NCI-H1930 (cell line): ENCODE measurements at regions not wholly inside any gene's neighbourhood (a gene's known extent, or its start where the extent isn't known, plus 50 kb on each side); places are given as distances from the start of the nearest gene placed in this dataset.

ENCODE experiments used
- DNase-seq, 2 experiments: peaks; one replicate each; lab custom pipeline; 2025; lab: John Stamatoyannopoulos, UW

DNA sequence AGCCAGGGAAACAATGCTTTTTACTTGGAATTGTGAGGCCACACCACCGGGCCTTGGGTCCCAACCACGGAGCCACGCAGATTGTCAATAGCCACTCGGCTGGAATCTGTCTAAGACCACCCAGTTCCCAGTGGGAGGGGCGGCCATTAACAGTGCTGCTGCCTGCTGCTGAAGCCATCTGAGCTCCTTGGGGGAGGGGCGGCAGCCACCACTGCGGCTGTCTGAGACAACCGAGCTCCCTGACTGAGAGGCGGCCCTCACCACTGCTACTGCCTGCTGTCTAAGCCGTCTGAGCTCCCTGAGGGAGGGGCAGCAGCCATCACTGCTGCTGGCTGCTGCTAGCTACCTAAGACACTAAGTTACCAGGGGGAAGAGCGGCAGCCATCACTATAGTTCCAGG is 64.3 kb downstream of the DMRTA2 start:
- no peak for DNase-seq

DNA sequence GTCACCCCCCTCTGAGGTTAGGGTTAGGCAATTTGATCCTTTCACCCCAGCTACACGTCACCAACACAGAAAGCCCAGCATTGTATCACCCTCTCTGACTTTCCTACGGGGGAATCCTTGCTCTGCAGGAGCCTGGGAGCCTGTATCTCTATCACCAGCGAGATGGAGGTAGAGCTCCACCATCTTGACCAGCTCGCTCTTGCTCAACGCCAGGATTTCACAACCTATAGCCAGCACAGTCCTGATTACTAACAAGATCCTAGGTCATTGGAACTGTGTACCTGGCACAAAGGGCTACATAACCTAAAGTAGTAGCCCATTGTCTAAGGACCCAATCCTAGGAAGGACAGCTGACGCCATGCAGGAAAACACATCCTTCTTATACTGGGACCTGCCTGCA is 66.1 kb downstream of the DMRTA2 start:
- no peak for DNase-seq

DNA sequence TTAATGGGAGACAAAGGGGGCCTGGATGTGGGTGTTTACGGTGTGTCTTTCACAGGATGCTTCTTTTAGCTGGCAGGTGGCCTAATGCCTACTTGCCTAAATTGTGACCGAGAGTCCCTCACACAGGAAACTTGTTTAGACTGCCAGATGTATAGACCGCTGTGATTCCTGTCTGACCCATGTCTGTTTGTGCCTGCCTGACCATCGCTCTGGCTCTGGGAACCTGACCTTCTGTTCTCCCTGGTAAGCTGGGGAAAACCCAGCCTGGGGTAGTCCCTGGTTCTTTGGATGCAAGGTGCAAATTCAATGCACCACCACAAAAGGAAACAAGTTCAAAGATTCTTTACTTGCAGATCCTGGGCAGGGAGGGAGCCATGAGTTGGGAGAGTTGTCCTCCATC is 68.4 kb downstream of the DMRTA2 start:
- DNase-seq, result no peak

DNA sequence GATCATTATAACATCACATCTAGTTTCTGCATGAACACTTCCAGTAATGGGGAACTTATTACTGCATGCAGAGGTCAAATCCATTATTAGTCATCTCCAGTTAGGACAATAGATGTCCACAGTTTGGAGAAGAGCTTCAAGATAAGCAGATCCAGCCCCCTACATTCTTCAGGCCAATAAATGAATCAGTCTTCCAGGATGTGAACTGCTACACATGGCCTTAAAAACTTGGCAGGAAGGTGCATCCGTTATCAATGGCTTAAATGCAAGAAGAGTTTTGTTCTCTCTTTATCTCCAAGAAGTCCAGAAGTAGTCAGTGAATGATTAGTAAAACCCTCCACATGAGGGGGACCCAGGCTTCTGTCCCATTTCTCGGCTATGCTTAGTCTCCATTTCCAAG is 70.8 kb downstream of the DMRTA2 start:
- no peak for DNase-seq

DNA sequence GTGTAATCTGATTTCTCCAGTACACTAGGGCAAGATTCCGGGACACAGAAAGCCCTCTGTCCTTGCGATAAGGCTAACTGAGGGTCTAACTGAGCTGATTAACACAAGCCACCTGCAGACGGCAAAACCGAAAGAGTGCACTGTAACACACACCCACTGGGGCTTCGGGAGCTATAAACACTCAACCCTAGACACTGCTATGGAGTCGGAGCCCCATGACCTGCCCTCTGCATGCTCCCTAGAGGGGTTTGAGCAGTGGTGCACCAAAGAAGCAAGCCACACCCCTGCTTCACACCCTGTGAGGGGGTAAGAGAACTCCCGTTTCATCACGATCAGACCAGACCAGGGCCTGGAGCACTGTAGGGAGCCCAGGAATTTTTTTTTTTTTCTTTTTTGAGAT is 72.4 kb downstream of the DMRTA2 start:
- no peak for DNase-seq

DNA sequence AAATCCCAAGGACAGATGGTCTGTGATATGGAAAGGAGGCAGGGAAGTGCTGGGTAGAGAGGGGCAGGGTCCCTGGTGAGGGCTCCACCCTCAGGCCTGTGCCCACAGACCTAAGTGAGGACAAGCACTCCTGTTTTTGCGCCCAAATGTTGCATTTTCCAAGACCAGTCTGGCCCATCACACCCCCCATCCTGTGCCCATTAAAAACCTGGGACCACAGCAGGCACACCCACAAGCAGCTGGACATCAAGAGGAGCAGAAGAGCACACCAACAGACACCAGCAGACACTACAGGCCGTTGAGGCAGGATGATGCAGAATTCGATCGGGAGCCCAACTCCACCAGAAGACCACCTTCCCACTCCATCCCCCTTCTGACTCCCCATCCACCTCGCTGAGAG is 72.8 kb downstream of the DMRTA2 start:
- DNase-seq, result no peak

DNA sequence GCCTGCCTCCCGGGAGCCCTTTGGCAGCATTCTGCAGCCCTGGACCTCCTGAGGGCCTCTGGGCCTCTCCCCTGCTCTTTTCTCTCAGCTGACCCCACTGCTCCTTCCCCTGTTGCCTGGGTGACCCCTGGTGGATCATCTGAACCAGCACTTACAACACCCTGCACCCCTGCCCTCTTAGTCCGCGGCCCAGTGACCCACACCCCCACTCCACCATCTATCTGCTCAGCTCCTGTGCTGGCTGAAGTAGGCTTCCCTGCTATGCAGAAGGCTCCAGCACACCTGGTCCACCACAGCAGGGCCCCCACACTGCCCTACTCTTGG is 74.0 kb downstream of the DMRTA2 start:
- DNase-seq, result no peak

DNA sequence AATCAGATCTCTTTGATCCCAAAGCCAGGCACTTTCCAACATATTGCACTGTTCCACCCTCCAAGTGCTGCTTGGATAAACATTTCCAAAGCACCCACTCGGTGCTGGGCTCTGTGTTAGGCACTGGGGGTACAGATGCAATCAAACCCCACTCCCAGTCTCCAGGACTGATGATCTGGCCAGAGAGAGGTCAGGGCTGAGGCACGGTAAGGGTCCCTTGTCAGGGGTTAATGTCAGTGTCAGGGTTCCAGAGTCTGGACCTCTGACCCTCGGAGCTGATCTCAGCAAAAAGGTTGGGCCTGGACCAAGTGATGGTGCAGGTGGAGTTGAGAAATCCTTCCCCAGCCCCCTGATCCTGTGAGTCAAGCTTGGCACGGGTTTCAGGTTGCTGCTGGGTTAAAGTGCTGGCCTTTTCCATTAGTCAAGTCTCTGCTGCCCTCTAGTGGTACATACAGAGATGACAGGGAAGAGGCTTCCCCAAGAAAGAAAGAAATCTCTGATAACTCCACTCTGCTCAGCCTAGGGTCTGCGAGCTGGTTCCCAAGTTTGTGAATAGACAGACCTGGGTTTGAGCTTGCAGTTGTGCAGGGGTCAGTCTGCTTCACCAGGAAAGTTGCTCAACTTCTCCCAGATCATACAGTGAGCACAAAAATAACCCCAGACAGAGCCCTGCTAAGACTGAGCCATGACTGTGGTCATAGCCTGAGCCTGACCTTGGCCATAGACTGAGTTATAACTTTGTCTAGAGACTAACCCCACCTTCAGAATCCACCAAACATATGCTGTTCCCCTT is 74.6 kb downstream of the DMRTA2 start:
- peak; percentile 67 to 77 for DNase-seq

DNA sequence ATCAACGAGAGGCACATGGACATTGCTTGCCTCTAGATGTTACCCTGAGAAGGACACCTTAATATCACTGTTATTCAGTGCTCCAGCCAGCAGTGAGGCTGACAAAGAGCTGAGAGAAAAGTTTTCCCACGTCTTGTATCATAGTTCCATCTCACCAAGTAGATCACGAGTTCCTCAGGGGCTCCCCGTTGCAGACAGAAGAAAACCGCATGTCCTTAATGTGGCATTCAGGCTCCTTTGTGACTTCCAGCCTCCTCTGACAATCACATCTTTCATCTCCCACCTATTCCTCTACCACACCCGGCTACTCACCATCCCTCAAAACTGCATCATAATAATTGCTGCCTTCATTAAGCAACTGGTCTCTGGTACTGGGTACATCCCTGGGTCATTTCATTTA is 75.3 kb downstream of the DMRTA2 start:
- no peak for DNase-seq

DNA sequence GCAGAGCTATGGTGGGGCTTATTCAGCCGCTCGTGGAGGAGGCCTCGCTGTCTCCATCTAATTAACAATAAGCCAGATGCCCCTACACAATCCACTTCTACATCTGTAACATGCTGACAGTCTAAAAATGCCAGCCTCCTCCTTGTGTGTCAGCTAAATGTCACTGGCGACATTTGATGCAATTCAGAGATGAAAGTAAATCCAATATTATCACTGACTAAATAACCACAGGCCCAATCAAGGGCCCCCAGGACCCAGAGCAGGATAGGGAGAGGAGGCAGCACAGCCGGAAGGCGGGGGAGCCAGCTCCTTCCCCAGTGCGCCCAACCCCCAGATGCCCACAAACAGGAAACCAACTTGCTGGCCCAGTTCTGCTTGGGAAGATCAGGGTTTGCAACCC is 76.6 kb downstream of the DMRTA2 start:
- no peak for DNase-seq

DNA sequence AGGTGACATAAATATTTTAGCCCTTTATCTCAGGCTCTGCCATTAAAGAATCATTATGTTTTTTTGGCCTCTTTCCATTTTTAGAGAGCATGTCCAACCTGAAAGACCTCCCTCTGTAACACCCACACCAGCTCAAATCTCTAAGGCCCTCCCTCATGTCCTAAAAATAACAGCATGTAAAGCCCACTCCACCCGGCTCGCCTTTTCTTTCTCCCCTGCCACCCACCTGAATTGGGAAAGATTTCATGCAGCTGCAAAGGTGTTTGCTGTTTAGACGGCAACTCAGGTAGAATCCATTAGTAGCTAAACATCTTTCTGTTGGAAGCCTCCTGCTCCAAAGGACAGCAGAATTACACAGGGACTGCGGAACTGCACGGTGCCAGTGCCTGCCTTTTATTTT is 79.9 kb downstream of the DMRTA2 start:
- no peak for DNase-seq

DNA sequence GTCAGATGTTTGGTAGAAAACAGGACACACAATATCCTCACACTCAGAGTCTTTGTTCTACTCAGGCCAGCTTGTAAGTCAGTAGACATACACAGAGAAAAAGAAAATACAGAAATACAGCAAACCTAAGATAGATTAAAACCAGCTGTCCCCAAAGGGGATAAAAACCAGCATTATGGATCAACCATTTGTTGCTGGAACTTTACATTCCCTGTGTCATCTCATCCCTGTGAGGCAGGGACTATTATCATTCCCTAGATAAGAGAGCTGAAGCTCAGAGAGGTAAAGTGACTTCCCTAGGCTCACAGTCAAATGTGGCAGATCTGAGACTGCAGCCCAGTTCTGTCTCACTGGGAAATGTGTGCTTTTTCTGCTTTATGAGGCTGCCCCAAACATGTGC is 80.7 kb downstream of the DMRTA2 start:
- no peak for DNase-seq

DNA sequence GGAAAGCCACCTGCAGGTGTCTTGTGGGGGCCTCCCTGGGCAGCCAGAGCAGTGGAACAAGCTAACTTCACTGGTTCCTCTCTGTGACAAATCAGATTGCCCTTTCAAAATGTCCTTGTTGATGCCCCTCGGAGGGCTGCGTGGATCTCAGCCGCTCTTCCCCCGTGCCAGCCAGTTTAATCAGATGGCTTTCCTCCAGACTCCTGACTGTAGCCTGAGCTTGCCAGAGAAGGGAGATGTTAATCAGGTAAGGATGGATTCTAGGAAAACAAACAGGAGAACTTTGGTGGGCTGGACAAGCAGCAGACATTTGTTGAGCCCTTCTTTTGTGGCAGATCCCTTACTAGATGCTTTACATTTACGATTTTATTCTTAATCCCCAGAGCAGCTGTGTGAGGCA is 88.2 kb downstream of the DMRTA2 start:
- DNase-seq, result no peak

DNA sequence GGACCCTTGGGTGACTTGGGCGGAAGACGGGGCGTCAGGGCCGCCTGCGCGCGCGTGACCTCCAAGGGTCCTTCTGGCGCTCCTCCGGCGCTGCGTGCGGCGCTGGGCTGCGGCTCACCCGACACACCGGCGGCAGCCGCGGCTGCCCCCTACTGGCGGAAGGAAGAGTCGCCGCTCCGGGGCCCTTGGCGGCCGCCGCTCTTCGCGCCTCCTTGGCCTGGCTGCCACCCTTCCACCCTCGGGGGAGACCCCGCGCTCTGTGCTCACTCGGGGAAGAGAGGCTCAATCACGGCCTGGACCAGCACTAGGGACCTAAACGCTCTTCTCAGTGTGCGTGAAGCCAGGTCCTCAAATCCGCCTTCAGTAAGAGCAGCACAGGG is 89.7 kb downstream of the DMRTA2 start:
- DNase-seq, result peak; percentile 12 to 62

DNA sequence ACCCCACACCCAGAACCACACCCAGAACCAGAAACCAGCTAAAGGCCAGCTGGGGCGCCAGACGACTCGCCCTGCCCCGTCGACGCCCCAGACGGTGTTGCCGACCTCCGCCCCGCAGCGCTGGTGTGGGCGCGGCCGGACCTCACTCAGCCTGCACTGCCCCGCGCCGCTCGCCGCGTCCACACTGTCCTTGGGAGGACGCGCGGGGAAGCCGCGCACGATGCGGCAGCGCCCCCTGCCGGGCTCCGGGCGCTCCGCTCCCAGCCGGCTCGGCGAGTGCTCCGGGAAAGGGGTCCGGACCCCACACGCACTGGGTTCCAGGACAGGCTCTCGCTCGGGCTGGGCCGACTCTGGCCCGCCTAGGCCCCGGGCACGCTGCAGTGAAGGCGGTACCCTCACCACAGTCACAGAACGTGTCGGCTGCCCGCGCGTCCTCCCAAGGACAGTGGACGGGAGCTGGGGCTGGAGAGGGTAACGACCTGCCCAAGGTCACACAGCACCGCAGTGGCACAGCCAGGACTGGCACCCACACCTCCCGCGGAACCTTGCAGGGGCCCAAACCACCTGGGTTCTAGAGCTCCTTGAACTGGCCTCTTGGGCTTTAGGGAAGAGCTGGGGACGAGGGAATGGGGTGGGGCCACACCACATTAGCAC is 90.2 kb downstream of the DMRTA2 start:
- peak; percentile 7 to 58 for DNase-seq

DNA sequence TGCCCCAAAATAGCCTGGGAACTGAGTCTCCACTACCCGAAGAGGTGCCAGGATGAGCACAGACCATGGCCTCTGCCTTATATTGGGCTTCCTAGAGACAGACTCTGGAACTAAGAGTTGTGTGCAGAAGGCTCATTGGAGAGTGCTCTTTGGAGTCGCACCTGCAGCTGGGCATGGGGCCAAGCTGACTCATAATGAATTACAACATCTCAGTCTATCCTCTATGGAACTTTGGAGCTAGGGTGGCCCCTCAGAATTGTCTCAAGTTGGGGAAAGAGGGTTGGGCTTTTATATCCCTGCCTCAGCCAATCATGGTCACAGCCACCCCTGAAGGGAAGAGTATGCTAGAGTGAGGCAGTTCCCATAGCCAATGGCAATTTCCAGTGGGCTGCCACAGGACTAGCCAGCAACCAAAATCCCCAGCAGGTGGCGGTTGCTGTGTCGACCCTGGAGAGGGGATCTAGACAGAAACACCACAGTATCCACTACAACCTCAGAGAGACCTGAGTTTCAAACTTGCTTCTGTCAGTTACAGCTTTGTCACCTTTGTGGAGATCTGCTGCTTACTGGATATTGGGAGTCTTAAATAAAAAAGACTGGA is 93.8 kb downstream of the DMRTA2 start:
- DNase-seq, result no peak

DNA sequence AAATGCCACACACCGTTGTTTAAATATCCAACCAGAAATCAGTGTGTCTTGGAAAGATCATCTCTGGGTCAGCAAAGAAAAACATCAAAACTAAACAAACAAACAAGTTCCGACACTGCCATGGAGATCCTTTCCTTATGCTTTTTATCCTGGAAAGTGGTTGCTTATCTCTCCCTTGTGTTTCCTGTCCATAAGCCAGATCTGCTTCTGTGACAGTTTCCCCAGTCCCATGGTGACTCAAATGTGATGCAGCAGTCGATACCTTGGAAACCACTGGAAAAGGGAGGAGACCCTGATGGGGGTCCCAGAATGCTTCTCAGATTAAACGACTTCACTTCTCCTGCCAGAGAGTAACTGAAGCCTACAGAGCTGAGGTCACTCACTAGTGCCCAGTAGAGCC is 94.7 kb downstream of the DMRTA2 start:
- no peak for DNase-seq

DNA sequence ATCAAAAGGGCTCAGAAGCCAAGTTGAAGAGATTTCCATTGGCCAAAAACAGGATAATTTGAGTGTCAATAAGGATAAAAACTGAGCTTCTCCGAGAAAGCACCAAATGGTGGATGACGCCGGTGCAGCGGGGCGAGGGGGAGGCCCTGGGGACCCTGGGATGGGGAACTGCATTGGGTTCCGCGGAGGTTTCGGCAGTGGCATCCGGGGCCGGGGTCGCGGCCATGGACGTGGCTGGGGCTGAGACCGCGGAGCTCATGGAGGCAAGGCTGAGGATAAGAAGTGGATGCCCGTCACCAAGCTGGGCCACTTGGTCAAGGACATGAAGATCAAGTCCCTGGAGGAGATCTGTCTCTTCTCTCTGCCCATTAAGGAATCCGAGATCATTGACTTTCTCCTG is 97.2 kb downstream of the DMRTA2 start:
- no peak for DNase-seq

DNA sequence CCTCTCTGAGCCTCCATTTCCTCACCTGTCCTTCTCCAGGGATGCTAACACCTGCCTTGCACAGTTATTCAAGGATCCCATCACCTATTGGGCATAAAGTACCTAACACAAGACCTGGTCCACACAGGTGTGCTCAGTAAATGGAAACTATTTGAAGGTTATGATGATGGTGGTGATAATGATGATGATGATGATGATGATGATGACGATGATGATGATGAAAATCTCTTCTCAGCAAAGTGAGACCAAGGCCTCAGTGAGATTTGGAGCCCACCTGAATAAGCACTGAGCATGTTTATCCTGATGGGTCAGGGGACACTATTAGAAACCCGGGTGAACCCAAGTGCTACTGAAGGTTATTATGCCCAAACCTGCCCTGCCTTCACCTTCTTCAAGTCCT is 100.7 kb downstream of the DMRTA2 start:
- DNase-seq, result no peak

DNA sequence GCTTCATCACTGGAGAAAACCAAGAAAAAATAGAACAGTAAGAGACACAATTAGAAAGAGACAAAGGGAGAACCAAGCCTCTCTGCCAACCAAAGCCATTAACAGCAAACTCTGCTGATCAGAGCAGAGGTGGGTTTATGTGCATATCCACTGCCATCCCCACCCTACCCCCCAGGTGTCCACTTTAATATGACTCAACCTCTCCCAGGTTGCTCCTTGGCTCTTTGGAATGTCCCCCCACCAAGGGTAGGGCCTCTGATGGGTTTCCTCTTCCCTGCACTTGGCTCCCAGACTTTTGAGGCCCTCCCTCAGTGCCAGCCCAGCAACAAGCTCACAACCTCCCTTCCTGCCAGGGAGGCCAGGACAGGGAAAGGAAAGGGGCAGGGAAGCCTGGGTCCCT is 104.8 kb downstream of the DMRTA2 start:
- DNase-seq, result no peak

DNA sequence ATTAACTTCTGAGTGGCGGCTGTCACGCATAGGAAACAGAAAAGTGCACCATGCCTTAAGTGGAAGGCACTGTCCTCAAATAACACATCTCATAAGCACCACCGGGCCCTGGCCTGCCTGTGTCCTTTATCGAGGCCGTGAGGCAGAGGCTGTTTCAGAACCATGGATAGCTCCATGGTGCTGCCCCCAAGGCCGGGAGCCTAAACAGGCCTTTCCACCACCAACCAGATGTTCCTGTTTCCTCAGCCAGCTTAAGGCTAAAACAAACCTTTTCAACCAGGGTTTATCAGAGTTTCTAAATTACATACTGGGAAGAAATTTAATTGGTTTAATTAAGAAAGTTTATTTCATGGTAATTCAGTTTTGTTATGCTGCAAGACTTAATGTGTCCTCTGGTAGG is 114.4 kb downstream of the DMRTA2 start:
- no peak for DNase-seq

DNA sequence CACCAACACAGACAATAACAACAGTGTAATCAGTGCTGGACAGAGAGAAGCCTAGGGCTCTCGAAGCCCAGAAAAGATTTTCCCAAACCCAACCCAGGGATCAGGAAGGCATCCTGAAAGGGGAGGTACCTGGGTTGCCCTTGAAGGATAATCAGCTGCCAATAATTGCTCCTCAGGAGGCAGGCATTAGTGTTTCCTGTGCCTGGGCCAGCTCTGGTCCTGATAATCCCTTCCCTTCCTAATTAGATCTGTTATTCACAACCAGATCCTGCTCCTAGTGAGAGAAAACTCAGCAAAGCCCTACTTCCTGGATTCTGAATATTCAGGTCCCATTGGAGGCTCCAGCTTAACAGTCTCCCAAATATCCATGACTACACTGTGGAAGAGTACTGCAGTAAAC is 117.4 kb downstream of the DMRTA2 start:
- no peak for DNase-seq

DNA sequence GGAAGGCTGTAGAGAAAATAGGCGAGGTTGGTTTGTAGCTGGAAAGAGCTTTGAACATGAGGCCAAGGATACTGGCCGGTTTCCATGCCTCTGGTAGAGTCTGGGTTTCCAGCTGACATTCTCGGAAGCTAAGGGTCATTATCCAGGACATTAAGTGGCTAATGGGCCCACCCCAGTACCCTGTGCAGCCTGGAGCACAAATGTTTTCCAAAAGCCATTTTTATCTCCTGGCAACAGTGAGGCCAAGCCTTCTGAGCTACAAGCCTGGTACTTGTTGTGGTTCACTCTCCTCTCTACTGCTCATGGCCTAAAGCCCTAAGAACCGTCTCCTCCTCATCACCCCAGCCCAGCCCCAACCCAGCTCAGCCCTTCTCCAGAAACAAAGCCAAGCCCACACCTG is 122.9 kb downstream of the DMRTA2 start:
- no peak for DNase-seq

DNA sequence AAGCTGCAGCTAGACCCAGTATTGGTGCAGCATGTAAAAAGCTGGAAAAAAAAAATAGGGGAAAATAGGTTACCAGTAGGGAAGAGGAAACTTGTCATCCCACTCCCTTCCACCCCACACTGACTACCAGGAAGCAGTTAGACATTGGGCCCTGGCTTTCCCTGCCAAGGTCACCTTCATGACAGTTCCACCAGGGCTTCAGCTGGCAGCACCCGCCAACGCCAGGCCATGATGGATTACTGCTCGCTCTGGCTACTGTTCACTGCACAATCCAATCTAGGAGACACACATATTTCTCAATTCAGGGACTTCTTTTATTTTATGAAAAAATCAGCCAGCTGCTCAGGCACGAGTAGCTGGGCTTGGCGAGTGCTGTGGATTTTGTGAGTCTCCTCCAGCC is 127.7 kb downstream of the DMRTA2 start:
- DNase-seq, result no peak
